ENCODE measurements at regions not wholly inside any gene's neighbourhood (a gene's known extent, or its start where the extent isn't known, plus 50 kb on each side); places are given as distances from the start of the nearest gene placed in this dataset.

DNA sequence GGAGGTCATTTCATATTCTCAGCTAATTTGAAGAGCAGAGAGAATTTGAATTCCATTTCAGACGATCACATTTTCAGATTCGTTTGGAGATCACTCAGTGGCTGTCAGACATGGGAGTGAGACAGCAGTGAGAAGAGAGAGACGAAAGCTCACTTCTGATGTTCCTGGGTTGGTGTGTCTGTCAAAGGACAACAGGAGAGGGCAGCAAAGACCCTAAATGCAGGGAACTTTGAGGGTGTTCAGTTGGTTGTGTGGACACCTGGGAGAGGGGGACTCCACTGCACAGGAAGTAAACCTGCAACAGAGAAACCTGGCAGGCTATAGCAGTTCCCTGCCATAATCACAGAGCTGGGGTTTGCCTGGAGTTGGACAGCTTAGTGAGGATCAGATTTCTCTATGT, 675.1 kb downstream of the SQOR start:
- TF ChIP-seq, protein P1, sequence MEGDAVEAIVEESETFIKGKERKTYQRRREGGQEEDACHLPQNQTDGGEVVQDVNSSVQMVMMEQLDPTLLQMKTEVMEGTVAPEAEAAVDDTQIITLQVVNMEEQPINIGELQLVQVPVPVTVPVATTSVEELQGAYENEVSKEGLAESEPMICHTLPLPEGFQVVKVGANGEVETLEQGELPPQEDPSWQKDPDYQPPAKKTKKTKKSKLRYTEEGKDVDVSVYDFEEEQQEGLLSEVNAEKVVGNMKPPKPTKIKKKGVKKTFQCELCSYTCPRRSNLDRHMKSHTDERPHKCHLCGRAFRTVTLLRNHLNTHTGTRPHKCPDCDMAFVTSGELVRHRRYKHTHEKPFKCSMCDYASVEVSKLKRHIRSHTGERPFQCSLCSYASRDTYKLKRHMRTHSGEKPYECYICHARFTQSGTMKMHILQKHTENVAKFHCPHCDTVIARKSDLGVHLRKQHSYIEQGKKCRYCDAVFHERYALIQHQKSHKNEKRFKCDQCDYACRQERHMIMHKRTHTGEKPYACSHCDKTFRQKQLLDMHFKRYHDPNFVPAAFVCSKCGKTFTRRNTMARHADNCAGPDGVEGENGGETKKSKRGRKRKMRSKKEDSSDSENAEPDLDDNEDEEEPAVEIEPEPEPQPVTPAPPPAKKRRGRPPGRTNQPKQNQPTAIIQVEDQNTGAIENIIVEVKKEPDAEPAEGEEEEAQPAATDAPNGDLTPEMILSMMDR (IDR thresholded peaks at IDR 0.05; ENCODE audit: low read length): no peak
- TF ChIP-seq EZH2 (IDR thresholded peaks at IDR 0.05; ENCODE audit: borderline replicate concordance, low read length): no peak
